ENCODE measurements at regions not wholly inside any gene's neighbourhood (a gene's known extent, or its start where the extent isn't known, plus 50 kb on each side); places are given as distances from the start of the nearest gene placed in this dataset.
"Not testable (repeated sequence)": the region's sequence is repeated elsewhere in the genome, so short reads cannot be mapped to it uniquely, and the experiment has no call there.

- DNase-seq (ENCODE audit: low spot score) = no peak
These were observed 110.1 kb downstream of the NRN1 start for GRCh38 chr6:5896476-5897200.

- no peak for DNase-seq (ENCODE audit: low spot score)
These were observed 112.4 kb downstream of the NRN1 start for GRCh38 chr6:5894357-5894756.

- DNase-seq (ENCODE audit: low spot score) = no peak
These were observed 113.4 kb downstream of the NRN1 start for GRCh38 chr6:5893295-5893694.

- no peak for DNase-seq (ENCODE audit: low spot score)
These were observed 114.1 kb downstream of the NRN1 start for GRCh38 chr6:5892669-5893068.

- DNase-seq (ENCODE audit: low spot score) = no peak
These were observed 127.9 kb downstream of the NRN1 start for GRCh38 chr6:5878792-5879191.

GRCh38 chr6:5876076-5876475 lies 130.6 kb downstream of the NRN1 start:
- no peak for DNase-seq (ENCODE audit: low spot score)

- DNase-seq (ENCODE audit: low spot score) = not testable (repeated sequence)
These were observed 132.7 kb downstream of the NRN1 start for GRCh38 chr6:5873976-5874375.

GRCh38 chr6:5871296-5871695 lies 135.4 kb downstream of the NRN1 start:
- DNase-seq (ENCODE audit: low spot score) = peak; percentile 41

- DNase-seq (ENCODE audit: low spot score) = no peak
These were observed 137.0 kb downstream of the NRN1 start for GRCh38 chr6:5869676-5870075.

GRCh38 chr6:5869261-5869660 lies 137.5 kb downstream of the NRN1 start:
- no peak for DNase-seq (ENCODE audit: low spot score)

GRCh38 chr6:5866547-5867051 lies 140.1 kb downstream of the NRN1 start:
- DNase-seq (ENCODE audit: low spot score) = peak; percentile 9

GRCh38 chr6:5865506-5866031 lies 141.2 kb downstream of the NRN1 start:
- DNase-seq (ENCODE audit: low spot score) = no peak

- no peak for DNase-seq (ENCODE audit: low spot score)
These were observed 145.9 kb downstream of the NRN1 start for GRCh38 chr6:5860849-5861248.

- DNase-seq (ENCODE audit: low spot score) = no peak
These were observed 150.8 kb downstream of the NRN1 start for GRCh38 chr6:5855787-5856470.

GRCh38 chr6:5854899-5855298 lies 151.8 kb downstream of the NRN1 start:
- DNase-seq (ENCODE audit: low spot score) = no peak

GRCh38 chr6:5851261-5851757 lies 155.4 kb downstream of the NRN1 start:
- DNase-seq (ENCODE audit: low spot score) = peak; percentile 47

- DNase-seq (ENCODE audit: low spot score) = no peak
These were observed 155.9 kb downstream of the NRN1 start for GRCh38 chr6:5850848-5851255.

- no peak for DNase-seq (ENCODE audit: low spot score)
These were observed 159.8 kb downstream of the NRN1 start for GRCh38 chr6:5846889-5847288.

- no peak for DNase-seq (ENCODE audit: low spot score)
These were observed 160.4 kb downstream of the NRN1 start for GRCh38 chr6:5846335-5846734.

- no peak for DNase-seq (ENCODE audit: low spot score)
These were observed 163.6 kb downstream of the NRN1 start for GRCh38 chr6:5843078-5843477.

- DNase-seq (ENCODE audit: low spot score) = no peak
These were observed 165.9 kb downstream of the NRN1 start for GRCh38 chr6:5840734-5841390.

GRCh38 chr6:5838656-5839396 lies 167.9 kb downstream of the NRN1 start:
- no peak for DNase-seq (ENCODE audit: low spot score)

Data from activated CD4-positive, alpha-beta T cell treated with anti-CD3 and anti-CD28 coated beads, Interleukin-2, Interleukin-4, amounts not matched to agents 100 ng/mL and 50 ng/mL, durations not matched to agents 16 hours and 8 hours (primary cell).